SH-SY5Y (cell line): ENCODE measurements at regions not wholly inside any gene's neighbourhood (a gene's known extent, or its start where the extent isn't known, plus 50 kb on each side); places are given as distances from the start of the nearest gene placed in this dataset.

Experiments used
- GATA2 ChIP-seq: IDR thresholded peaks from 2 replicates; pipeline ENCODE4 v1.6.1; 2011; ENCODE audit warnings: mild to moderate bottlenecking, low read depth, low read length
- GATA3 ChIP-seq: IDR thresholded peaks from 2 replicates; pipeline ENCODE4 v1.6.1; 2011; ENCODE audit warnings: low read depth, mild to moderate bottlenecking, low read length, moderate library complexity

- TF ChIP-seq GATA2 (no peak), GATA3 (no peak)
These were observed 149.8 kb upstream of the TNR start for GRCh38 chr1:175893192-175893591.
